ENCODE measurements at regions not wholly inside any gene's neighbourhood (a gene's known extent, or its start where the extent isn't known, plus 50 kb on each side); places are given as distances from the start of the nearest gene placed in this dataset.
"Not testable (repeated sequence)": the region's sequence is repeated elsewhere in the genome, so short reads cannot be mapped to it uniquely, and the experiment has no call there.

DNA sequence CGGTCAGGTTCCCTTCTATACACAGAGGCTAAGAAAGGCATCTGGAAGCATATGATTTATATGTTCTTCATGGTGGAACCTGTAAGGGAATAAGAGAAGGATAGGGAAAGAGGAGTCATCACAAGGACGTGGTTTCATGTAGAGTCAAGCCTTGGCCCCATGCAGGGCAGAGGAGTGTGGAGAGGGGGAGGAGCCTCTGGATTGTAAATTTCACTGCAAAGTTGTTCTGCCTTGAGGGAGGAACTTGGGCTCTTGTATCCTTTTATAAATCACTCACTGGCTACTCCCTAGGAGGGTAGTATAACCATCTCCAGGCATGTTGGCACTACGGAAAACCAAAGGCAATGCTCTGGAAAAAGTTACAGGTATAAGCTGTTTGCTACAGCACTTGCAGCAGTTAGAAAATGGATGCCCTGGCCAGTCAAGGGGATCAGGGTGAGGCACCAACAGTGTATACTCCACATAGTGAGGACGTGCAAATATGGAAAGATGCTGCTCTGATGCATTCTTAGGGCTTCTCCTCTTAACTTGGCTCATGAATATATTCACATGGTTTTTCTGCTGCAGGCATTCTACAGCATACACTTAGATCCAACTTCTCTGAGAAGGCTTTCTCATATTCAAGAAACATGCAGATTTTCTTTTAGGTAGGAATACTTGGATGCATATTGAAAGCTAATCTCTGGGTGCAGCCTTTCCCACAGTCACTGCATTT, 60.3 kb upstream of the ZNF81 start:
- H3K4me3 Mint-ChIP-seq: no peak overlapping the region
- peaks cover 24% of the 10 kb centered on the region for H3K27me3 Mint-ChIP-seq (ENCODE audit: low read depth)
- peaks cover 0 to 7% of the 10 kb centered on the region in 2 donors for H3K9me3 Mint-ChIP-seq
- ATAC-seq (replicated peaks in 1 of 2) (no peak), DNase-seq (no peak)
- no peaks in the 10 kb centered on the region for H3K36me3 Mint-ChIP-seq (ENCODE audit: insufficient read depth in 2 of 2)
- no peaks in the 10 kb centered on the region for H3K4me1 Mint-ChIP-seq (ENCODE audit: low read depth)
- H3K27ac Mint-ChIP-seq: no peak overlapping the region

DNA sequence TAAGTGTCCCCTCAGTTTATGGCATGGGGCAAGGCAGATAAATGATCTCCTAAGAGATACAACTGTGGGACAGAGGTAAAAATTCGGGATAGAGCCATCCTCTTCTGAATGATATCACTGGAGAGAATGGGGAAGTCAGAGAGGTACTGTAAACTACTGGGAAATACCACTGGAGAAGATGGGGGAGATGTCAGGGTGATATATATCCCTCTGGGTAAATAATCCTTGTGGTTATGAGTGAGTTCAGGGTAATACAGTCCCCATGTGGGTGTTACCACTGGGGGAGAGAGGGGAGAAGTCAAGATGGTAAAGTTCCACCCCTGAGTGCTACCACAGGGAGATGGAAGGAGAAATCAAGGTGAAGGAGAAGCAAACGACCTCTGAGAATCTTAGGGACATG, 63.9 kb upstream of the ZNF81 start:
- Mint-ChIP-seq H3K36me3 (ENCODE audit: insufficient read depth in 2 of 2) (peaks cover 2% of the 10 kb centered on the region in 2 donors), H3K4me3 (no peak overlapping the region), H3K4me1 (ENCODE audit: low read depth) (no peaks in the 10 kb centered on the region), H3K27me3 (ENCODE audit: low read depth) (peaks cover 29% of the 10 kb centered on the region), H3K27ac (peak overlapping the region; percentile 66), H3K9me3 (peaks cover 3 to 7% of the 10 kb centered on the region in 2 donors)
- no peak for DNase-seq
- ATAC-seq (replicated peaks in 1 of 2): no peak

DNA sequence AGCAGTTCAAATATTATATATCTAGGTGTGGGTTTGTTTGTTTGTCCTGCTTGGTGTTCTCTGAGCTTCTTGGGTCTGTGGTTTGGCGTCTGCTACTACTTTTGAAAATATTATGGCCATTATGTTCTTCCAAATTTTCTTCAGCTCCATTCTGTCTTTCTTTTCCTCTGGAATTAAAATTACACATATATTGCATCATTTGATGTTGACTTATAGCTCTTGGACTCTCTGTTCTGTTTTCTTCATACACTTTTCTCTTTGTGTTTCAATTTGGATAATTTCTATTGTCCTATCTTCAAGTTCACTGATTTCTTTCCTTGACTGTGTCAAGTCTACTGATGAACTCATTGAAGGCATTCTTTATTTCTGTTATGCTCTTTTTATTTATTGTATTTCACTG, 65.2 kb upstream of the ZNF81 start:
- peaks cover 2 to 3% of the 10 kb centered on the region in 2 donors for H3K9me3 Mint-ChIP-seq
- no peak for ATAC-seq (replicated peaks in 1 of 2)
- H3K36me3 Mint-ChIP-seq (ENCODE audit: insufficient read depth in 2 of 2): peaks cover 2% of the 10 kb centered on the region in 2 donors
- no peaks in the 10 kb centered on the region for H3K4me1 Mint-ChIP-seq (ENCODE audit: low read depth)
- no peak overlapping the region for H3K4me3 Mint-ChIP-seq
- DNase-seq: no peak
- peaks cover 31% of the 10 kb centered on the region for H3K27me3 Mint-ChIP-seq (ENCODE audit: low read depth)
- H3K27ac Mint-ChIP-seq: no peak overlapping the region

DNA sequence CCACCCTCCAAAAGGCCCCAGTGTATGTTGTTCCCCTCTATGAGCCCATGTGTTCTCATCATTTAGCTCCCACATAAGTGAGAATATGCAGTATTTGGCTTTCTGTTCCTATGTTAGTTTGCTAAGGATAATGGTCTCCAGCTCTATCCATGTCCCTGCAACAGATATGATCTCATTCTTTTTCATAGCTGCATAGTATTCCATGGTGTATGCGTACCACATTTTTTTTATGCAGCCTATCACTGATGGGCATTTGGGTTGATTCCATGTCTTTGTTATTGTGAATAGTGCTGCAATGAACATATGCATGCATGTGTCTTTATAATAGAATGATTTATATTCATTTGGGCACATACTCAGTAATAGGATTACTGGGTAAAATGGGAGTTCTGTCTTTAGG, 73.9 kb upstream of the ZNF81 start:
- H3K4me3 Mint-ChIP-seq; H3K36me3 Mint-ChIP-seq (ENCODE audit: insufficient read depth in 2 of 2); H3K9me3 Mint-ChIP-seq; DNase-seq; H3K4me1 Mint-ChIP-seq (ENCODE audit: low read depth); ATAC-seq (replicated peaks in 1 of 2); H3K27ac Mint-ChIP-seq: not testable (repeated sequence)
- H3K27me3 Mint-ChIP-seq (ENCODE audit: low read depth): peaks cover 24% of the 10 kb centered on the region

DNA sequence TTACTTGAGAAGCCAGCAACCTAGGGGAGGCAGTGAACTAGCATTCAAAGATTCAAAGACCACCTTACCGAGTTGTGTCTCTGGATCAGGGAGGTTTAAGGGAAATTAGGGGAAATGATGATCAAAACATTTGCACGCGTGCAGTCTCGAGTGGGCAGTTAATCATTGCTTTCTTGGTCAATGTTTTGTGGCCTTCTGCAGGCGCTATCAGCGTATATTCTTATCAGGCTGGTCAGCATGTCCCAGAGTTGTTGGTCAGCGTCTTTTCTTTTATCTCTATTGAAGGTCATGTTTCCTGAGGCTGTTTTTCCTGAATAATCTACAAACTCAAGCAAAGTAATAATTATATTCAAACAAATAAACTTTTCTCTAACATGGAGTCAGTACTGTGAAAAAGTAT, 84.0 kb upstream of the ZNF81 start:
- Mint-ChIP-seq H3K36me3 (ENCODE audit: insufficient read depth in 2 of 2) (no peaks in the 10 kb centered on the region), H3K4me1 (ENCODE audit: low read depth) (no peaks in the 10 kb centered on the region), H3K27ac (no peak overlapping the region), H3K4me3 (no peak overlapping the region), H3K27me3 (ENCODE audit: low read depth) (peaks cover 44% of the 10 kb centered on the region), H3K9me3 (no peaks in the 10 kb centered on the region)
- ATAC-seq (replicated peaks in 1 of 2) (no peak), DNase-seq (no peak)

DNA sequence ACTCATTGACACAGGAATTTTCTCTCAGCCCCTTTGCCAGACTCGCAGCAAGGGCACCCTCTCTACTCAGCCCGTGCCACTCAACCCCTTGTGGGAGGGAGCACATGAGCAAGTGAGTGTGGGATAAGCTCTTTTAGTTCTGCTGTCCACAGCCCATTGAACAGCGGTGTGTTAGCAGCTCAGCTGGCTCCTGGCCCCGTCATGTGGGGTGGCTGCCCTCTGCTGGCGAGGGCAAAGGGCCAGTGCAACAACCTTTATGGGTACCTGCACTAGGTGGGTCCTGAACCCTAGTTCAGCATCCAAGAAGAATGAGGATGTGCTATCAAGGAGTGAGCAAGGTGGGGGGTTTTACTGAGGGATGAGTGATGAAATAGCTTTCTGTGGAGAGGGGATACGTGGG, 85.0 kb upstream of the ZNF81 start:
- Mint-ChIP-seq H3K27me3 (ENCODE audit: low read depth) (peaks cover 48% of the 10 kb centered on the region), H3K36me3 (ENCODE audit: insufficient read depth in 2 of 2) (no peaks in the 10 kb centered on the region), H3K4me1 (ENCODE audit: low read depth) (no peaks in the 10 kb centered on the region), H3K9me3 (no peaks in the 10 kb centered on the region), H3K27ac (no peak overlapping the region), H3K4me3 (no peak overlapping the region)
- ATAC-seq (replicated peaks in 1 of 2) (peak; percentile 50 to 61), DNase-seq (peak; percentile 32 to 49)

DNA sequence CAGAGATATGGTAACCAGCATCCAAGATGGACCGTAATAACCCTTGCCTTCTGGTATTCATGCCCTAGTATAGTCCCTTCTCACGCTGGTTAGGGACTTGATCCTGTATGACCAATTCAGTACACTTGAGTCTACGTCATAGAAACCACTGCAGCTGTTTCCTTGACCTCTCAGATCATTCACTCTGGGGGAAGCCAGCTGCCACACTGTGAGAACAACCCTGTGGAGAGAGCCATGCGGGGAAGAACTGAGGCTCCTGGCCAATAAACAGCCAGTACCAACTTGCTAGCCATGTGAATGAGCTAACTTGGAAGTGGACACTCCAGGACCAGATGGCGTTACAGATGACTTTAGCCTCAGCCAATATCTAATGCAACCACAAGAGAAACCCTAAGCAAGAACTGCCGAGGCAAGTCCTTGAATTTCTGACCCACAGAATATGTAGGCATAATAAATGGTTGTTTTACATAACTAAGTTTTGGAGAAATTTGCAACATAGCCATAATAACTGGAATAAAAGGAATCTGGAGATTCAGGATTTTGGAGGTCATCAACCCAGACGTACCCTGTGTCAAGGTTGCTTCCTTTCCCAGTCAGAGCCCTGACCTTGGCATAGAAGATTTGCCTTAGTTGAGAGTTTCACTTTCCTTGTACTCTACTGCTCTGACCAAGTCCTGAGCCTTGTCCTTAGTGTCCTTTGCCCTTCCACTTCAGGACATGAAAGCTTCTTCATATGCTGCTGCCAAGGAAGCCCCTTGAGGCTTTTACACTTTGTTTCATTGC, 87.3 kb upstream of the ZNF81 start:
- peaks cover 51% of the 10 kb centered on the region for H3K27me3 Mint-ChIP-seq (ENCODE audit: low read depth)
- H3K4me1 Mint-ChIP-seq (ENCODE audit: low read depth): no peaks in the 10 kb centered on the region
- ATAC-seq (replicated peaks in 1 of 2) (no peak), DNase-seq (no peak)
- no peak overlapping the region for H3K27ac Mint-ChIP-seq
- H3K9me3 Mint-ChIP-seq: no peaks in the 10 kb centered on the region
- H3K36me3 Mint-ChIP-seq (ENCODE audit: insufficient read depth in 2 of 2): no peaks in the 10 kb centered on the region
- H3K4me3 Mint-ChIP-seq: no peak overlapping the region

DNA sequence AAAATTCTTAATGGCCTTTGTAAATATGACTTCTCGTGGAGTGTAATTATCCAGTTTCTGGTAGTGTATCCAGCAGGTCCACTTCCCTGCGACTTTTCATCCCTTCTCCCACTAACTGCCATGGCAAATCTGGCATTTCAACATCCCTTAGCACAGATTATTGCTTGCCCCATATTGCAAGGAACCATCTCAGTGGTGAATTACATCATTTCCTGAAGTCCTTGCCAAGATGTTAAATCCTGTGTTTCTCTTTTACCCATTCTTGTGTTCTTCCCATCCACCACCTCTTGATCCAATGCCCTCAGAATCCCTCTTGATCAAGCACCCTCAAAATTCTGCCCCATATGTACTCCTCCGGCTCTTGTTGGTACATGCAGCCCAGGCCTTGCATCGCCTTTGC, 88.1 kb upstream of the ZNF81 start:
- Mint-ChIP-seq H3K27ac (no peak overlapping the region), H3K27me3 (ENCODE audit: low read depth) (peaks cover 51% of the 10 kb centered on the region), H3K4me1 (ENCODE audit: low read depth) (no peaks in the 10 kb centered on the region), H3K36me3 (ENCODE audit: insufficient read depth in 2 of 2) (no peaks in the 10 kb centered on the region), H3K4me3 (no peak overlapping the region), H3K9me3 (no peaks in the 10 kb centered on the region)
- no peak for ATAC-seq (replicated peaks in 1 of 2)
- DNase-seq: no peak

DNA sequence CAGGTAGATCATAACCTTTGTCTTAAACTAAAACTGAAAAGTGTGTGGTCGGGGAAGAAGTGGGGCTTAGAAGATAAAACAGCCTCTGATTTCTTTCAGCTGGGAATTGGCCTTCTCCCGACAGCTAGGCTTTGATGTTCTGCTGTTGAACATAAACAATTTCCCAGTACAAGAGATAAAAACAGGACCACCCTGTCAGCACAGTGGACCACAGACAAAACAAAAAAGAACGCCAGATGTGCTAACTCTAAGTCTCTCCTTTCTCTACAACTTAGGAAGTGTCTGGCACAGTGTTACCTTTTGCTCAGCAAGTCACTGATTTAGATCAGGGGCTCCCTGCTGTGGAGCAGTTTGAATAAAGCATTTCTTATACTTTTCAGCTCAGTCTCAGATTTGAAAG, 87.5 kb upstream of the UXT start:
- Mint-ChIP-seq H3K4me1 (ENCODE audit: low read depth) (no peaks in the 10 kb centered on the region), H3K36me3 (ENCODE audit: insufficient read depth in 2 of 2) (no peaks in the 10 kb centered on the region), H3K27ac (no peak overlapping the region), H3K27me3 (ENCODE audit: low read depth) (peaks cover 55% of the 10 kb centered on the region), H3K9me3 (no peaks in the 10 kb centered on the region), H3K4me3 (no peak overlapping the region)
- DNase-seq (no peak), ATAC-seq (replicated peaks in 1 of 2) (no peak)

DNA sequence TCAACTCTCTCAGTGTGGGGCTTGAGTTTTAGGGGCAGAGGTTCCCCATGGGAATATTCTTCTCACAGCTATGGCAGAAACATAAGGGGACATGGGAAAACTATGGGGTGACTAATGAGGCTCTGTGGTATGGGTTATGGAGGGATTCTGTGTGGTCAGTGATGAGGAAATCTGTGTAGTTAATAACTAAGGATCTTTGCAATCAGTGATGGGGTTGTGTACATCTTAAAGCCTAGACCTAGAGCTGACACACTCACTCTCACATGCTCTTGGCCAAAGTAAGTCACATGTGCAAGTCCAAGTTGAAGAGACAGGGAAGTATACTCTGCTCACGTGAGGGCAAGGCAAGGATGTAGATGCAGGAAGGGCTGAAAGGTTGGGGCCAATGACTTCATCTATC, 86.4 kb upstream of the UXT start:
- ATAC-seq (replicated peaks in 1 of 2): no peak
- Mint-ChIP-seq H3K4me1 (ENCODE audit: low read depth) (no peaks in the 10 kb centered on the region), H3K4me3 (no peak overlapping the region), H3K27me3 (ENCODE audit: low read depth) (peaks cover 47% of the 10 kb centered on the region), H3K27ac (no peak overlapping the region), H3K9me3 (no peaks in the 10 kb centered on the region), H3K36me3 (ENCODE audit: insufficient read depth in 2 of 2) (no peaks in the 10 kb centered on the region)
- DNase-seq: no peak

DNA sequence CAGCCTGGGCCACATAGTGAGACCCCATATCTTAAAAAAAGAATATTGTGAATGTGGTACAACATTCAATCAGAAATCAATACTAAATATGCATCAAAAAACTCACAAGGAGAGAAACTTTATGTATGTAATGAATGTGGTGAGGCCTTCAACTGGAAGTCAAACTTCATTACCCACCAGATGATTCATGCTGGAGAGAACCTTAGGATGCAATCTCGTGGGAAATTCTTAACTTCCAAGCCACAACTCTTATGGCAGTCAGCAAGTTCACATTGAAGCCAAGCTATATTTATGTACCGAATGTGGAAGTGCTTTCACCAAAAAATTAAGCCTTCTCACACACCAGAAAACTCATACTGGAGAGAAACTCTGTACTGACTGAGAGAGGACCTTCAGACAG, 84.5 kb upstream of the UXT start:
- DNase-seq (no peak), ATAC-seq (replicated peaks in 1 of 2) (no peak)
- Mint-ChIP-seq H3K4me3 (no peak overlapping the region), H3K4me1 (ENCODE audit: low read depth) (no peaks in the 10 kb centered on the region), H3K36me3 (ENCODE audit: insufficient read depth in 2 of 2) (peaks cover 0 to 1% of the 10 kb centered on the region in 2 donors), H3K27me3 (ENCODE audit: low read depth) (peaks cover 31% of the 10 kb centered on the region), H3K27ac (no peak overlapping the region), H3K9me3 (no peaks in the 10 kb centered on the region)

DNA sequence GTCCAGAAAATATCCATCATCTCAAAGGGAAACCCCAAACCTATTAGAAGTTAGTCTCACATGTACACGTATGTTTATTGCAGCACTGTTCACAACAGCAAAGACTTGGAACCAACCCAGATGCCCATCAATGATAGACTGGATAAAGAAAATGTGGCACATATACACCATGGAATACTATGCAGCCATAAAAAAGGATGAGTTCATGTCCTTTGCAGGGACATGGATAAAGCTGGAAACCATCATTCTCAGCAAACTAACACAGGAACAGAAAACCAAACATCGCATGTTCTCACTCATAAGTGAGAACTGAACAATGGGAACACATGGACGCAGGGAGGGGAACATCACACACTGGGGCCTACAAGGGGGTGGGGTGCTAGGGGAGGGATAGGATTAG, 79.9 kb upstream of the UXT start:
- DNase-seq; H3K27ac Mint-ChIP-seq; H3K27me3 Mint-ChIP-seq (ENCODE audit: low read depth); H3K4me3 Mint-ChIP-seq; H3K36me3 Mint-ChIP-seq (ENCODE audit: insufficient read depth in 2 of 2); H3K4me1 Mint-ChIP-seq (ENCODE audit: low read depth); H3K9me3 Mint-ChIP-seq; ATAC-seq (replicated peaks in 1 of 2): not testable (repeated sequence)

DNA sequence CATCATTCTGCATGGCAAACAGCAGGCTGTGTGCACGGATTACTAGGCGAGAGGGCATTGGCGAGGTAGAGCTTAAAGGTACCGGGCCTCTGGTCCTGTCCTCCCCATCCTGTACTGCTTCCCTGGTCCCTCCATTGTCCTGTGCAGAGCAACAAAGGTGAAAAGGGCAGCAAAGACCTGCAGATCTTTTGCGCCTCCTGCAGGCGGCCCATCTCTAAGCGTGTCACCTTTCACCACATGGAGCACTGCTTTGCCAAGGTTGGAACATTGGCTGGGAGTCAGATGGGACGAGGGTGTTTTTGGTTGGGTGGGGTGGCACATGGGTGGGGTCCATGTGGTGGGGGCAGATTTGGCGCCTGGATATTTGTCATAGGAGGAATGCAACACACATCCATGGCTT, 64.7 kb upstream of the UXT start:
- no peak overlapping the region for H3K27ac Mint-ChIP-seq
- H3K9me3 Mint-ChIP-seq: no peaks in the 10 kb centered on the region
- DNase-seq (peak; percentile 28 to 31), ATAC-seq (replicated peaks in 1 of 2) (peak; percentile 30 to 46)
- no peaks in the 10 kb centered on the region for H3K4me1 Mint-ChIP-seq (ENCODE audit: low read depth)
- H3K27me3 Mint-ChIP-seq (ENCODE audit: low read depth): peaks cover 34% of the 10 kb centered on the region
- no peaks in the 10 kb centered on the region for H3K36me3 Mint-ChIP-seq (ENCODE audit: insufficient read depth in 2 of 2)
- H3K4me3 Mint-ChIP-seq: no peak overlapping the region

DNA sequence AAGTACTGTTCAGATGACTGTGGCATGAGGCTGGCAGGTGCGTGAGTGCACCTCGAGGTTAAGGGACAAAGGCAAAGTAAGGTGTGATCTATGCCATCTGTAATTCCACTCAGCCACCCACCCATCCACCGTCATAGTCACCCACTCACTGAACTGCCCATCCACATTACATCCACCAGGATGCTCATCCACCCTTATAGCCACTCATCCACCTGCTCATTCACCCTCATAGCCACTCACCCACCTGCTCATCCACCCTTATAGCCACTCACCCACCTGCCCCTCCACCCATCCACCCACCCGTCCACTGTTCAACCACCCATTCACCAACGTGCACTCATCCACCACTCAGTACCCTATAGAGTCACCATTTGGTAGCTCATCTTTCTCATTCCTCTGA, 64.1 kb upstream of the UXT start:
- Mint-ChIP-seq H3K4me3 (no peak overlapping the region), H3K27ac (no peak overlapping the region), H3K4me1 (ENCODE audit: low read depth) (no peaks in the 10 kb centered on the region), H3K36me3 (ENCODE audit: insufficient read depth in 2 of 2) (no peaks in the 10 kb centered on the region), H3K27me3 (ENCODE audit: low read depth) (peaks cover 31% of the 10 kb centered on the region), H3K9me3 (no peaks in the 10 kb centered on the region)
- DNase-seq (no peak), ATAC-seq (replicated peaks in 1 of 2) (no peak)

Data from activated T-cell treated with anti-CD3 and anti-CD28 coated beads, Interleukin-2, amount 50 U/mL, for 72 hours (primary cell).